ENCODE measurements at regions not wholly inside any gene's neighbourhood (a gene's known extent, or its start where the extent isn't known, plus 50 kb on each side); places are given as distances from the start of the nearest gene placed in this dataset.

DNA sequence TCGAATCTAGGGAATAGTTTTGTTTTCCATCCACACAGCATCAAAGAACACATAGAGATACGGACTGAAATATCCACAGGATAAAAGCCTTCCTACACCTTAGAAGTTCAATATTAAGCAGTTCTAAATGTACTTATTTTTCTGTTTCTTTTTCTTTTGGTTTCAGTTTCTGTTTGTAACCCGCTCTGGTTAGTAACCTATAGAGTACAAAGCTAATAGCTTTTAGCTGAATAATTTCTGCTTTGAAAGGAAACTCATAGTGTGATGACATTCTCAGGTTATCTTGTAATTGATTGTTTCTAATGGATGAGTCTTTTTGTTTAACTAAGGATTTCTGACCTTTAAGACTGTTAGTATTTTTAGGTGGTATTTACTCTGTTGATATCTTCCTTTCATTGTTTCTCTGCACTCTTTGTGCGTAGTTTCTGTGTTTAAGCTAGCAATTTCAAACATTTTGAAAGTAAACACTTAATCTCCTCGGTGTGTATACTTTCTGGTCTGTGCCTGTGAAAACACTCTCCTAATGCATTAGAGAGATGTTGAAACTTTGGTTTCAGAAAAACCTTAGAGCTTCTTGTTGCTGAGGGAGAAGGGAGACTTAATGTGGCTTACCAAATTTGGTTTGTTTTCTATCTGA is 385.5 kb downstream of the HDGFL1 start:
- DNase-seq = no peak

DNA sequence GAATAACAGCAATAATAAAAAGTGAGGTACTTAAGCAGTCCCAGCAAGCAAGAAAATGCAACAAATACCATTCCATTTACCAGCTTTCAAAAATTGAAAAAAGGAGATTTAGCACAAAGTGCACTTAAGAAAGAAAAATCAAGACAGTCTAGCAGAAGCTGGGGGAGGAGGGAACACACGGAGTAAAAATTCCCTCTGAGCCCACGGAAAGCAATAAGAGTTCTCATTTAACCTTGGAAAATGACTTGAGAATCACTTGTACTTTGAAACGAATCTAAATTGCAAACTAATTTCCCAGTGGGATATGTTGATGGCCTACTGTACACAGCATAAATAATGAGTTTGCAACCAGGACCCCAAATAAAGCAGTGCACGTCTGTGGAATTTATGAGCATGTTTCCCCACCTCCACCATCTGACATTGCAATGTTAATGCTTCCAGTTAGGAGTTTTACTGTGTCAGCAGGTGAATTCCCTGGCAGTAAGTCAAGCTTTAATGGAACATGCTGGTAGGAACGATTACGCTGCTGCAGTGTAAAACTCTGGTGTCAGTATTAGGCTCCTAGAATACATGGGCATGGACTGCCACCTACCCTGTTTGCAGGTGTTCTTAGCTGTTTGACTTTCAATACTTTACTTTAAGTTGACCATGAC is 386.8 kb downstream of the HDGFL1 start:
- no peak for DNase-seq

DNA sequence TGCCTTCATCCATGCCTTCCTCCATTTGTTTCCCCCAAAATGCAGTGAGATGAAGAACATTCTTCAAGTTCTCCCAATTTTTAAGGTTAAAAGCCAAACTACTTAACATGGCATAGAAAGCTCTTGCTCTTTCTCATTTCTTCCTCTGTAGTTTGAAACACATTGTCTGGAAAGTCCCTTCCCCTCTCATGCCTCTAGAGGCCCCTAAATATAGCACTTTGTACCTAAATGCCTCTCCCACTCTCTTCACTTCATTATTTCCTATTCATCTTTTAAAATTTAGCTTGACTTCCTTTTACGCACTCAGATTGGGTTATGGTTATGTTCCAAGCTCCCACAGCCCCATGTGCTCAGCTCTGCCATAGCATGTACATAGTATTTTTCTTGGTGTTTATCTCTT is 389.3 kb downstream of the HDGFL1 start:
- DNase-seq = no peak

DNA sequence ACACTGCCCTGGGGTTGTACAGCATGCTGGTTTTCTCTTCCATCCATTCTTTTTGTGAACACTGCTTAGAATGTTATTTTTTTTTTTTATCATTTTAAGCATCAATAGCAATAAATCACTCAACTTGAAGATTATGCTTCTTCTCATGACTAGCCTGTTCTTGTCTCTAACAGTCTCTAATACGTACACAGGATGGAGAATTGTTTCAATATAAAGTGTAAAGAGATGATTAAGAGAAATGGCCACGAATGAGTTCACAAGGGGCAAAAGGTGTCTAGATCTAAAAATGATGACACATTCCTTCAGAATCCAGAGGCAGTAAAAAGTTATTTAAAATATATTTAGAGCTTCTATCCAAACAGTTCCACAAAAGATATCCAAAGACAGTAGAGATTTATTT is 390.2 kb downstream of the HDGFL1 start:
- DNase-seq = no peak

DNA sequence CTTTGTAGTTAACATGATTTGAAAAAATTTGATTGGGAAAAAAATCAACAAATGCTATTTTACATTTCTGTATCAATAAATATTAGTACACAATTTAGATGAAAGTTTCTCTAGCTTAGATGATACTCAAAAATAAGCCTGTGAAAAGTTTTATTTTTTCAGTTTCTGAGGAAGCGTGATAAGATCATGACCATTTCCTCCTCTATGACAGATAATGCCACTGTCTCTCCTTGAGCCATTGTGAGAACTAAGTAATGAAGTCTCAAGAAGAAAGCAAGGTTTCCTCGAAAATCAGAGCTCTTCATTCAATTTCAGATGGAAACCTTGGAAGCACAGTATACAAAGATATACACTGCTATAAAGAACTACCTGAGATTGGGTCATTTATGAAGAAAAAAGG is 395.0 kb downstream of the HDGFL1 start:
- DNase-seq = no peak

DNA sequence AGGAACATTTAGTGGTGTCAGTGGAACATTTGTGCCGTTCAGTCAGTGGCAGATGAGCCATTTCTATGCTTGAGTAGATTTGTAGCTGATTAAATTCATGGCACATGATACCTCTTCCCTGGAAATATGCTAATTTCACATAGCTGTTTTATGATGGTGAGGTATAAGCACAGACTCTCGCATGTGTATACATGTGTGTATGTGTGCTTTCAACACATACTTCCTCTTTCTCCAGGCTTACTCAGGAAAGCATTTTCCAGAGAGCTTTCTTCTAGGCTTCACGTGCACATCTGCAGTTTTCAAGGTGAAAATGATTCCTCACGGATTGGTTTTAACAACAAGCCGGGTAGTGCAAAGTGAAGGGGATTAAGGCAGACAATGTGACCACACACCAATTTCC is 396.5 kb downstream of the HDGFL1 start:
- DNase-seq = no peak

DNA sequence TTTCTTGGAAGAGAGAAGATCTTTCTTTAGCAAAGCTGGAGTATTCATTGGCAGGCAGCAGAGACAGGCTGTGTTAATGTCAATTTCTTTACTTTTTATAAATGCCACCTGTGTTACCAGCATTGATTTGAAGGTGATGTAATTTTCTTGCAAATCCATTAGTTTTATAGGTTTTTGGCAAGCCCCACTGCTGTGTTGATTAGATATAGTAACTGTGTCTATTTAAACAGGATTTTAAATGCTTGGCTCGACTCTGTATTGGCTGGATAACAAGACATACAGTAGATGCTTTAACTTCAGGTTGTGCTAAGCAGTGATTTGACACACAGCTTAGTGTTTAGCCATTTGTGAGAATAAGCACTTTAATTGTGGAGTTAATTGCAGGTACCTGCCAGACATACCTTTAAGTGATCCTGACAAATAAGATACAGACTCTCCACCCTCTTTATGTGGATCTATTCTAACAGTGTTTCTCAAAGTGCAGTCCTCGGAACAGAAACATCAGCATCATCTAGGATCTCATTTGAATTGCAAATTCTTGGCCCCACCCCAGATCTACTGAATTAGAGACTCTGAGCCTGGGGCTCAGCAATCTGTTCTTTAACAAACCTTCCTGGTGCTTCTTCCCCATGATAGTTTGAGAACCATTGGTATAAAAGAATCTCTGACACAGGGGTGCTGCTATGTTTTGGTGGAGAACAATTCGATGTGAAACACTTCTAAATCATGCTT is 397.5 kb downstream of the HDGFL1 start:
- DNase-seq = no peak

DNA sequence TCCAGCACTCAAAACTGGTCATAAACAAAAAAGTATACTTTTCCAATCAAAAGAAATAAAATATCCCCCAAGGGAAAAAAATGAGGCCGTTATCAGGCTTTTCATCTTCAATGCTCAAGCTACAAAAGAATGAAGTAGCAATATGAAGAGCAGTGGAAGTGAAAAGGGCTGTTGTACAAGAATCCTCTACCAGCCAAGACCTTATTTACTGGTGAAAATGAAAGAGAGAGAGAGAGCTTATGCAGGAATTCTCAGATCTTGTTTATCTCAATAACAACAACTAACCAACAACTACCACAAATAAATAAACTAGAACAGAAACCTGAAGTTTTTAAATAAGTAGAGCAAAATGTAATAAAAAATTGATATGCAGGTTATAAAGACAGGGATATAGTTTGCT is 400.6 kb downstream of the HDGFL1 start:
- no peak for DNase-seq

DNA sequence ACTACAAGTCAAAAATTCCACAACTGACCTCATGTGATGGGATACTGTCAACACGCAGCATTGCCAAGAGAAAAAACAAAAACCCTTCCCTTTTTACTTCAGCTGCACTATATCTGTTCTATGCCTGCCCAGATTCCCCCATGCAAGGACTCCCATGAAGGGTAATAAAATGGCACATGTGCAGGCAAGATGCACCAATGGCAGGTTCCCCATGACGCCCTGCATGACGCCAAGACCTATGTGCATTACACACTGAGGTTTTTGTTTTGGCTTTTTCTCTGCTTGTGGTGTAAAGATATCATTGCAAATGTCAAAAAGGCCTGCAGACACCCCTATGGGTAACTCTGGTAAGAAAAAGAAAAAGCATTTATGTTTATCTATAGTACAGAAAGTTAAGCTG is 403.4 kb downstream of the HDGFL1 start:
- no peak for DNase-seq

DNA sequence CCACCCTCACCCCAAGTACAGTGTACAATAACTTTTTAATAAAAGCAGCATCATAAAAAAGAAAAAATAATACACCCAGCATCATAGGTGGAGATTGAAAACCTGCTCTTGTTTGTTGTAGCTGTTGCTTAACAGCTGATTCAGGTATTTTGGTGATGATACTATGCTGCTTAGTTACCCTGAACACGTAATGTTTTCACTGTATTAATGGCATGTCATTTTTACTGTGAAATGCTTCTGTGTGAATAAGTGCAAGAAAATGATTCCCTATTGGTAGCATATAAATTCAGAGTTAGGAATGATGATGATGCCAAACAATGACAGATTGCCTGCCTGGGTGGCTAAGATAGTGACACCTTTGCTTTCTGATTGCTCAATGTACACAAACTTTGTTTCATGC is 405.7 kb downstream of the HDGFL1 start:
- DNase-seq = no peak

DNA sequence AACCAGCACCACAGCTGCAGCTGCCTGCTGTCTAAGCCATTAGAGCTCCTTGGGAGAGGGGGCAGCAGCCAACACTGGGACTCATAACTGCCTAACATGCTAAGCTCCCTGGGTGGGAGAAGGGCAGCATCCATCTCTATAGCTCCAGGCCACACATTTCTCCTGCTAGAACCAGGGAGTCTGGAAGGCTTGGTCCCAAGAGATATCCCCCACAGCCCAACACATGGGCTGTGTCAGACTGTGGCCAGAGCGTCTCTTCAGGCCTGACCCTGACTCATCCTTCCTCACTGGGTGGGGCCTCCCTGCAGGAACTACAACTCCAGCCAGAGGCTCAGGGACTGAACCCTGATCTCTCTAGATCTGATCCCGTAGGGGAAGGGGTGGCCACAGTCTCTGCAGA is 411.1 kb downstream of the HDGFL1 start:
- DNase-seq = no peak

DNA sequence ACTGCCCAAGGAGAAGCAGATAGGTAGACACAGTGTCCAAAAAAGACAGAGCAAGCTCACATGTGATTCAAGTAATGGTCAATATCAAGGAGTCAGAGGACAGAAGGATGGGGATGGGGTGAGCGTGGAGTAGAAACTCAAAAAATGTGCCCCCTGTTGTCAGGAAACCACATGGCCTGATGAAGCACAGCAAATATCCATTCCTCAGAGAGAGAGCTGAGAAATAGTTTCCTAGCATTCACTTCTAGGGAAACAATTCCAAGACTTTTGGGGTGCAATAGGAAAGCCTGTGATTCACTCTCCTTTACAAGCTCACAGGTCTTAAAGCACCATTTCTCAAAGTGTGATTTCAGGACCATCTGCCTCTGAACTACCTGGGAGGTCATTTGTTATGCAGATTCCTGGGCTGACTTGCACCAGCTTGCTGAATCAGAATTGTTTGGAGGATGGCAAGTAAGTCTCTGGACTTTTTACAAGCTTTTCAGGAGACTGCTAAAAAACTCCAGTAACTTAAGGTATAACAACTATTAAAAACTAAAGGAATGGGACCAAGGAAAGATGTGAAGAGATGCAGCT is 432.8 kb downstream of the HDGFL1 start:
- no peak for DNase-seq

DNA sequence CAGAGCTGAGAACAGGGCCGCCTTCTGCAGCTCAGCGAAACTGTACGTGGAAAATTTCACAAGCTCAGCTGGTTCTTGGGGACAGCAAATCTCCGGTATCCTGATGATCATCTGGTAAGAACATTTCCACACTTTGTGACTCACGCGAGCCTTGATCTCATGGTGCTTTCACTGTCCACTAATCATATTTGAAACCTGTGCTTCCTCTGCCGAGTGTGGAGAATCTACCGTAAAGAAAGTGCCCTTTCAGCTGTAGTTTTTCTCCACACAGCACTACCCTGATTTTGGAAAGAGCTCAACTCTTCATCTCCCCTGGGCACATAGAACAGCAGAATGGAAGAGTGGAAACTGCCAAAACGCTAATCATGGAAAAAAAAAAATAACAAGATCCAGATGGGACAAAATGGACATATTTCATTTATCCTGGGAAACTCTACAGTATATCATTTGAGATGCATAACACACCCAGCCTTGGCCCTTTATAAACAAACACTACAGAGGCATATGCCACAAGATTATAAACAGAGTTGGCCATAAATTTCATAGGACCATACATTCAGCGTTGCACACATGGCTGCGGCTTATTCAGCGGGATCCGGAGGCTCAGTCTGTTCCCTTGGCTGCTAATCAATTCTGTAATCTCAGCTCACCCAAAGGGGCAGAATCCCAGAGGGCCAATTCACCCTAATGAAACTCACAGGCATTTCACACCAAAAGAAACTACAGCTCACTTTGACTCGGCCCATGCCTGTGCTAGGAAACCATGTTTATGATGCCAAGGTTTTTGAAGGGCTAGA is 434.5 kb downstream of the HDGFL1 start:
- no peak for DNase-seq

DNA sequence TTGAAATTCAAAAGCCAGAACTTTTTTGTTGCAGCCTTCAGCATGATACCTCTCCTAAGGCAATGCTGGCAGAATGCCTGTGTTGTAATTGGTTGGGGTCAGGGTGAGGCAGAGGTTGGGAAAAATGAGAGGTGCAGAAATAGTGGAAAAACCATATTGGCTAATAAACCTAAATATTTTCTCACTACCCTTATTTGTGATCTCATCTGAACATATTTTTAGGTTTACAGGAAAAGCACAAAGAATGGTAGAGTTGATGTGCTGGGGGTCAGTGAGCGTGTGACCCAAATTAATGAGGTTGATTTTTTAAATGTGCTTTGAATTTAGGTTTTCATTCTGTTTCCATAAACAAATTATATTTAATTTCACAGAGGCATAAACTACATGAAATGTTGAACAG is 437.3 kb downstream of the HDGFL1 start:
- DNase-seq = no peak

DNA sequence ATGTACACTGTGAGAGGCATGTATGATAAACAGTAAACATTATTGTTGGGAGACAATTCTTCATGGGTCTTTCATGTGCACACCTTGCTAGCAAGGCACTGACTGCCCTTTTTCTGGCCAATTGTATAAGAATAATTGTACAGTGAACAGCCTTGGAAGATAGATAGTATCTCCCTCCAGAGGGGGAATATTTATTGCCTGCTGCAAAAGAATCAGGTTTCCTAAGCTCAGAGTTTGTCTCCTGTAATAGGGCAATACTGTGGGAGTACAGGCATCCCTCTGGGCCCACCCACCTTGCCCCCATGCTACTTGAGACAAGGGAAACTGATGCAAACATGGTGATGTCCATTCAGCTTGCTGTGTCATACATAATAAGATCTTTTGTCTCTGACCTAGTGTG is 442.2 kb downstream of the HDGFL1 start:
- no peak for DNase-seq

DNA sequence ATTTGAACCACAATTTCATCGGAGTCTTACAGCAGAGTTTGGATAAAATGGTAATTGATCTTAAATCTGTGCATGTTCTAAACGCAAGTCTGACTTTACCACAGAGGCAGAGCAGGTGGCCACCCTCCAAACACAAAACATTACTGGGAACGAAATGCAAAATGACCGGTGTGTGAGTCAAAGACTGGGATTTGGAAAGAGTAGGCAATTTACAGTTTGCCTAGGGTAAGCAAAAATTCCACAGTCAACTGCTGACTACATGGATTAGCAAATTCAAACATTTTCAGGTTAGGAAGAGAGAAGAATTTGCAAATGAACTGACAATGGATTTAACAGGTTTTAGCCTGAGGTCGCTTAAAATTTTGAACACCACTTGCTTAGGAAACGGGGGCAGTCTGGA is 444.4 kb downstream of the HDGFL1 start:
- no peak for DNase-seq

DNA sequence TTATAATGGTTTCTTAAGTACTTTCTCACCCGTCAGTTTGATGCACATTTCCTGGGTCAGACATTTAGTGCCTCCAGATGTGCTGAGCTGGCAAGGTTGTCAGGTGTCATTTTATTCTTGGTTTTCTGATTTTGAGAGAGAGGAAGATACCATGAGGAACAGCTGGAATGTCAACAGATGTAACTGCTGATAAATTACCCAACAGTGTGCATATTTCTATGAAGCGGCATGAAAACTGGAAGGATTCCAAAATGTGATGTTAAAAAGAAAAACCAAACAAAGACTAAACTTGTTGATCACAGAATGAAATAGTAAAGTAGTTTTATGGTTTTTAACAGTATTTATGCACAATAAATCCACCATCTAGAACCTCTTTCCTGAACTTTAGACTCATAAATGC is 447.3 kb downstream of the HDGFL1 start:
- no peak for DNase-seq

DNA sequence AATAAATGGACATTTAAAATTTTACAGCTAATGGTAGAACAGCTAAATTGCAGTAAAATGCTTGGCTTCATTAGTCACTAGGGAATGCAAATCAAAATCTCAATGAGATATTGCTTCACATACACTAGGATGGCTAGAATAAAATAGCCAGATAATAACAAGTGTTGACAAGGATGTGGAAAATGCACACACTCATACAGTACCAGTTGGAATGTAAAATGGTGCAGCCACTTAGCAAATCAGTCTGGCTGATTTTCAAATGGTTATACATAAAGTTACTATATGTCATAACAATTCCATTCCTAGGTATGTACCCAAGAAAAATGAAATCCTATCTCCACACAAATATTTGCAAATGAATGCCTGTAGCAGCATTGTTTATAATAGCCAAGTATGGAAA is 452.1 kb downstream of the HDGFL1 start:
- no peak for DNase-seq

DNA sequence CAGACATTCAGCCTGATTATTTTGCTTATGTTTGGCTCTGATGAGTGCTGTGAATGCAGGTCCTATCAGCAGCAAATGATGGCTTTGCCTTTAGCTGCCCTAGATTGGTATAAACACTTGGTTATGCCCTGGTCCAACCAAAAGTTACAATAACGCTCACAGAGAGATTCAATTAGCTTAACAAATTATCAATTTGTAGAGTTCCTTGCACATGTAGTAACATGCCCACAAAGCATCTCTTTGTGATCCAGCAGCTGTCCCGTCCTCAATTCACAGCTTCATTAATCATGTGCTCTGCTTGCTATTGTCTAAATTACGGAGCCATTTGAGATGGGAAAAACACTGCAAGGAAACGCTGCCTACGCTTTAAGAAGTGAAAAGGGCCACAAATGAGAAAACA is 457.9 kb downstream of the HDGFL1 start:
- DNase-seq = peak; percentile 93

DNA sequence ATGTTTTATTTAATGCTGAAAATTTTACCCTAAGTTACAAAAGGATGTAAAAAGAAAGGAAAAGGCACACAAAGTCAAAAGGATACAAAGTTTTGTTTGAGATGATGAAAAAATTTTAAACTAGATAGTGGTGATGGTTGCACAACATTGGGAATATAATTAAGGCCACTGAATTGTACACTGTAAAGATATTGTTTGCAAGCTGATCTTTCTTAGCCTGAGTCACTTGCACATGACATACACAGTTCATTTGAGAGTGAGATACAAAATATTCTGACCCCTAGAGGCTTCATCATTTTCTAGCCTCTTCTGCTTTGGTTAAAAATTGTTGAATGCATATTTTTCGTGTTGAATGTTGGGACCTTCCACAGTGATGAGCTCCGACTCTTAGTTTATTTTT is 462.6 kb downstream of the HDGFL1 start:
- no peak for DNase-seq

DNA sequence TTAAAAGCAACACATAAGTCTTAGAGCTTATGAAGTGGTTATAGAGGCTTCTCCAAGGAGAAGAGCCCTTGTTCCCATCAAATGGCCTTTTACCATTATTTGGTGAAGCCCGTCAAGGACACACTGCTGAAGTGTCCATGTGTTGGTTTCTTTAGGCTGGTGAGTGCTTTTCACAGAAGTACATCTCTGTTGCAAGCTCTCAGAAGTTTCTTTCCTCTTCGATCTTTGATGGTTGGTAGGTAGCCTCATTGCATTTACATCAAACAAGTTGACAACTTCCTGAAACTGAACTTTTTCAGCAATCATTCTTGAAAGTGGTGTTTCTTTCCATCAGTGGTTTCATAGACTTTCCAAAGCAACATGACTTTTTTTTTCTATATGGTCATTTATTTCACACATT is 465.6 kb downstream of the HDGFL1 start:
- DNase-seq = no peak

DNA sequence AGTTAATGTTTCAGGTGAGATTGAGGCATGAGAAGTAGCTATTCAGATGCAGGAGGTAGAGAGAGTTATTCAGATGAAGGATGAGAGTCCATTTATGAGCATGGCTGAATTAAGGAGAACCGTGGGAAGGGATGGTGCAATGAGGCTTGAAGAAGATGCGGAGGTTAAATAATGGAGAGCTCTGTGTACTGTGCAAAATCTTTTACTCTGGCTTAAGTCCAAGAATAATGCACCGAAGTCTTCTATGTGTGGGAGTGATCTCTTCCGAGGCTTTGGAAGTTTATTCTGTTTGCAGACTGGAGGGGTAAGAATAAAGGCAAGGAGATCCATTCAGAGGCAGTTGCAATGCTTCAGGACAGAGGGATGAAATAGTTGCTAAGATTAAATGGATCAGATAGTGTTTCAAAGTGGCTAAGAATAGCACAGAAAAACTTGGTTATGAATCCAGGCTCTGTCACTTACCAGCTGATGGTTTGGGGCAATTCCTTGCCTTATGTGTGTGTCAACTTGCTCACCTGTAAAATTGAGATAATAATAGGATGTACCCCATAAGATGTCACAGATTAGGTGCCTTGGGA is 467.1 kb downstream of the HDGFL1 start:
- no peak for DNase-seq

DNA sequence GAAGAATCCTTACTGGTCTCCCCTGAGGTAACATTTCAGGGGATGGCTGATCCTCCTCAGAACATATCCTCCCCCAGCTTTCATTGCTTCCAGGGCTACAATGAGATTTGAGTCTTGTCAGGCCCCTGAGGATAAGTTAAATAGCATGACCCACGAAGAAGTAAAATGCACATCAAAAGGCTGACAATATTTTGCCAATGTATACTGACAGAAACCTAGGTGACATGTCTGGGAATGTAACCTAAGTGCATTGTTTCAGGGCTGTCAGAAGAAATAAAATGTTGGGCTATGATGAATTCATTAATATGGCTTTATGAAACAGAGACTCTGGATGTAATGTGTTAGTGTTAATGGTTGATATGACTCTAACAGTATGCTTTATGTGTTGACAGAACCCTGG is 471.5 kb downstream of the HDGFL1 start:
- no peak for DNase-seq
